IPS-18a (cell line): ENCODE measurements at regions not wholly inside any gene's neighbourhood (a gene's known extent, or its start where the extent isn't known, plus 50 kb on each side); places are given as distances from the start of the nearest gene placed in this dataset.

Experiments
- H3K27ac ChIP-seq: one replicate; pipeline ENCODE4 v1.5.1; 2013; ENCODE audit warnings: low read length
- H3K27me3 ChIP-seq: one replicate; pipeline ENCODE4 v1.6.1; 2013; ENCODE audit warnings: mild to moderate bottlenecking, low read length; ENCODE audit not compliant: control insufficient read depth, insufficient read depth
- H3K36me3 ChIP-seq: one replicate; pipeline ENCODE4 v1.6.1; 2013; ENCODE audit warnings: low read depth, low read length; ENCODE audit not compliant: control insufficient read depth
- H3K4me1 ChIP-seq: one replicate; pipeline ENCODE4 v1.6.1; 2013; ENCODE audit warnings: low read depth, low read length; ENCODE audit not compliant: control insufficient read depth
- H3K4me3 ChIP-seq: one replicate; pipeline ENCODE4 v1.5.1; 2013; ENCODE audit warnings: low read length
- H3K9ac ChIP-seq: one replicate; pipeline ENCODE4 v1.6.1; 2013; ENCODE audit warnings: mild to moderate bottlenecking, low read length, moderate library complexity
- H3K9me3 ChIP-seq: one replicate; pipeline ENCODE4 v1.6.1; 2013; ENCODE audit warnings: low read depth, low read length; ENCODE audit not compliant: control insufficient read depth

GRCh38 chr20:11320033-11320432, 597.7 kb upstream of the BTBD3 start:
- Histone ChIP-seq H3K4me3 (no peak overlapping the region), H3K27me3 (no peaks in the 10 kb centered on the region), H3K27ac (no peak overlapping the region), H3K9ac (no peak overlapping the region), H3K4me1 (no peaks in the 10 kb centered on the region), H3K36me3 (no peaks in the 10 kb centered on the region), H3K9me3 (no peaks in the 10 kb centered on the region)

GRCh38 chr20:11323816-11324215, 593.9 kb upstream of the BTBD3 start:
- H3K4me1 ChIP-seq, result no peaks in the 10 kb centered on the region
- H3K27me3 ChIP-seq, result no peaks in the 10 kb centered on the region
- H3K4me3 ChIP-seq, result no peak overlapping the region
- no peaks in the 10 kb centered on the region for H3K36me3 ChIP-seq
- no peak overlapping the region for H3K9ac ChIP-seq
- no peaks in the 10 kb centered on the region for H3K9me3 ChIP-seq
- H3K27ac ChIP-seq, result no peak overlapping the region

- Histone ChIP-seq H3K27ac (no peak overlapping the region), H3K4me1 (no peaks in the 10 kb centered on the region), H3K4me3 (no peak overlapping the region), H3K9me3 (no peaks in the 10 kb centered on the region), H3K36me3 (no peaks in the 10 kb centered on the region), H3K9ac (no peak overlapping the region), H3K27me3 (no peaks in the 10 kb centered on the region)
These were observed 592.7 kb upstream of the BTBD3 start for GRCh38 chr20:11324990-11325389.

- no peak overlapping the region for H3K4me3 ChIP-seq
- H3K9ac ChIP-seq, result no peak overlapping the region
- no peaks in the 10 kb centered on the region for H3K9me3 ChIP-seq
- no peaks in the 10 kb centered on the region for H3K4me1 ChIP-seq
- no peak overlapping the region for H3K27ac ChIP-seq
- no peaks in the 10 kb centered on the region for H3K36me3 ChIP-seq
- no peaks in the 10 kb centered on the region for H3K27me3 ChIP-seq
These were observed 588.9 kb upstream of the BTBD3 start for GRCh38 chr20:11328839-11329238.

GRCh38 chr20:11329271-11329670, 588.4 kb upstream of the BTBD3 start:
- no peaks in the 10 kb centered on the region for H3K9me3 ChIP-seq
- no peaks in the 10 kb centered on the region for H3K27me3 ChIP-seq
- H3K4me1 ChIP-seq, result peaks cover 4% of the 10 kb centered on the region
- no peak overlapping the region for H3K4me3 ChIP-seq
- H3K9ac ChIP-seq, result no peak overlapping the region
- H3K27ac ChIP-seq, result no peak overlapping the region
- no peaks in the 10 kb centered on the region for H3K36me3 ChIP-seq

- Histone ChIP-seq H3K27me3 (no peaks in the 10 kb centered on the region), H3K4me3 (no peak overlapping the region), H3K27ac (no peak overlapping the region), H3K36me3 (no peaks in the 10 kb centered on the region), H3K9ac (no peak overlapping the region), H3K4me1 (peaks cover 11% of the 10 kb centered on the region), H3K9me3 (no peaks in the 10 kb centered on the region)
These were observed 586.6 kb upstream of the BTBD3 start for GRCh38 chr20:11331096-11331495.

GRCh38 chr20:11332381-11332780, 585.3 kb upstream of the BTBD3 start:
- H3K9ac ChIP-seq, result no peak overlapping the region
- H3K27ac ChIP-seq, result no peak overlapping the region
- no peaks in the 10 kb centered on the region for H3K27me3 ChIP-seq
- H3K36me3 ChIP-seq, result no peaks in the 10 kb centered on the region
- peaks cover 18% of the 10 kb centered on the region for H3K4me1 ChIP-seq
- no peak overlapping the region for H3K4me3 ChIP-seq
- no peaks in the 10 kb centered on the region for H3K9me3 ChIP-seq

GRCh38 chr20:11333634-11334033, 584.1 kb upstream of the BTBD3 start:
- H3K27ac ChIP-seq, result no peak overlapping the region
- no peaks in the 10 kb centered on the region for H3K9me3 ChIP-seq
- H3K9ac ChIP-seq, result no peak overlapping the region
- H3K4me1 ChIP-seq, result peaks cover 22% of the 10 kb centered on the region
- no peaks in the 10 kb centered on the region for H3K36me3 ChIP-seq
- no peaks in the 10 kb centered on the region for H3K27me3 ChIP-seq
- no peak overlapping the region for H3K4me3 ChIP-seq

GRCh38 chr20:11337361-11338130, 580.1 kb upstream of the BTBD3 start:
- no peak overlapping the region for H3K4me3 ChIP-seq
- H3K27ac ChIP-seq, result no peak overlapping the region
- no peak overlapping the region for H3K9ac ChIP-seq
- no peaks in the 10 kb centered on the region for H3K9me3 ChIP-seq
- H3K36me3 ChIP-seq, result no peaks in the 10 kb centered on the region
- H3K4me1 ChIP-seq, result peaks cover 22% of the 10 kb centered on the region
- H3K27me3 ChIP-seq, result no peaks in the 10 kb centered on the region

GRCh38 chr20:11338496-11339306, 579.0 kb upstream of the BTBD3 start:
- Histone ChIP-seq H3K9me3 (no peaks in the 10 kb centered on the region), H3K36me3 (no peaks in the 10 kb centered on the region), H3K4me1 (peaks cover 22% of the 10 kb centered on the region), H3K27me3 (no peaks in the 10 kb centered on the region), H3K9ac (no peak overlapping the region), H3K4me3 (no peak overlapping the region), H3K27ac (no peak overlapping the region)

- H3K36me3 ChIP-seq, result no peaks in the 10 kb centered on the region
- H3K4me1 ChIP-seq, result no peaks in the 10 kb centered on the region
- H3K9ac ChIP-seq, result no peak overlapping the region
- no peak overlapping the region for H3K4me3 ChIP-seq
- H3K9me3 ChIP-seq, result no peaks in the 10 kb centered on the region
- H3K27ac ChIP-seq, result no peak overlapping the region
- no peaks in the 10 kb centered on the region for H3K27me3 ChIP-seq
These were observed 572.8 kb upstream of the BTBD3 start for GRCh38 chr20:11344939-11345338.

GRCh38 chr20:11347738-11348137, 570.0 kb upstream of the BTBD3 start:
- no peaks in the 10 kb centered on the region for H3K9me3 ChIP-seq
- no peak overlapping the region for H3K4me3 ChIP-seq
- H3K9ac ChIP-seq, result no peak overlapping the region
- no peaks in the 10 kb centered on the region for H3K36me3 ChIP-seq
- H3K4me1 ChIP-seq, result peaks cover 13% of the 10 kb centered on the region
- H3K27me3 ChIP-seq, result no peaks in the 10 kb centered on the region
- no peak overlapping the region for H3K27ac ChIP-seq
